HG03571 (cell line): ENCODE measurements at regions not wholly inside any gene's neighbourhood (a gene's known extent, or its start where the extent isn't known, plus 50 kb on each side); places are given as distances from the start of the nearest gene placed in this dataset.

Experiments used
- ATAC-seq: cut with Tn5 transposase; IDR thresholded peaks from one replicate; pipeline ENCODE4 v1.9.1; 2021; ENCODE audit not compliant: unreplicated experiment

DNA sequence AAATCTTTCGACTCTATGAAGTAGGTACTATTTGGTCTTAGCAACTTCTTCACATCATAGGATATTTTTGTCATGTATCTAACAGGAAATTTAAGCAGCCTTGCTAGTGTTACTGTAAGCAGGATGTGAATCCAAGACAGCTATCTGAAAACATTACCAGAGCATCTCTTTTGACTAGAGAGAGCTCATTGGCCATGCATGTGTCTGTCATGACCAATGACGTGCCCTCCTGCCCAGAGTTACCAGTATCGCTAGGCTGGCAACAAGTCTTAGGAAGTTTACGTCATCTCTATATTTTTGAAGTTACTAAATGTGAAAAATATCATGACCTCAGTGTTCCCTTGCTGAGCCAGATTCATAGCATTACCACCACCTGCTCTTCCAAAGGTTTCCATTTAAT lies 130.9 kb upstream of the TP63 start:
- ATAC-seq: no peak

DNA sequence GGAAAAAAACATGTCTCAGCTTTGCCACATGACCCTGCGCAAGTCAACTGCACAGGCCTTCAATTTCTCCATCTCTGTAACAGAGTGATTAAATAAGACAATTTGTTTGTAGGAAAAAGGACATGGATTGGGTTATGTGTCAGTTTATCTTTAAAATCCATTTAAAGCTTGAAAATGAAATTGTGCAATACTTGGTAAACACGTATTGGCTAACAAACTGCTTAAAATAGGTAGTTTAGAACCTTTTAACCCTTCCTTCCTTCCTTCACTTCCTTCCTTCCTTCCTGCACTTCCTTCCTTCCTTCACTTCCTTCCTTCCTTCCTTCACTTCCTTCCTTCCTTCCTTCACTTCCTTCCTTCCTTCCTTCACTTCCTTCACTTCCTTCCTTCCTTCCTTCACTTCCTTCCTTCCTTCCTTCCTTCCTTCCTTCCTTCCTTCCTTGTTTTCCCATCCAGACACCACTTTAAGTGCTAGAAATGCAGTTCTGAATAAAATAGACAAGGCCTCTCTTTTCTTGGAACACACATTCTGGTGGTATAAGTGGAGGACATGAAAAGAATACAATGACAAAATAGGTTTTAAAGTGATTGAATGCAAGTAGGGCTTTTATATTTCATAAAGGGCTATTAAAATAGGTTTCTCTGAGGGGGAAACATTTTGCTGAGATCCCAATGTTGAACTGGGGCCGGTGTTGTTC lies 130.2 kb upstream of the TP63 start:
- ATAC-seq: no peak

GRCh38 chr3:189502256-189502655 lies 128.9 kb upstream of the TP63 start:
- ATAC-seq: no peak

DNA sequence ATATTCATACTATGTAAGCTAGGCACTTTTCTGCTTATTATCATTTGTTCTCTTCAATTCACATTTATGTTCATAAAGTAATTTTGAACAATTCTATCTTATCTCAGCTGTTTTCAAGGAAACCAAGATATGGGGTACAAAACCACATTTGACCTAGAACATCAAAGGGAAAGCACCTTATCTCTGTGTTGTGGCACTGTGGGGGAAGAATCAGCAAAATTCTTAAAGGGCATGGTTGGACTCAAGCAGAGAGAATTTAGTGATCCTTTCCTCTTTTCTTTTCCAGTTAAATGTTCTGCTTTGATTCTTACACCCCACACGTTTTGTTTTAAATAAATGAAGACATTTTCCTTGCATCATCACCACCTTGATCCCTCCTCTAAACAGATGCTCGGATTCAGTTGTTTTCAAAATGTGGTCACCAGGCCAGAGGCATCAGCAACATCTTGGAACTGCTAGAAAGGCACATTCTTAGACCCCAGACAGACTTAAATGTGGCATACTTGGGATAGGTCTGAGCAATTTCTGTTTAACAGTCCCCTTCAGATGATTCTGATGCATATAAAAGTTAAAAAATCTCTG lies 128.4 kb upstream of the TP63 start:
- ATAC-seq: no peak

GRCh38 chr3:189507856-189508255 lies 123.3 kb upstream of the TP63 start:
- ATAC-seq: peak; percentile 85

GRCh38 chr3:189508784-189509501 lies 122.2 kb upstream of the TP63 start:
- ATAC-seq: no peak

GRCh38 chr3:189512039-189512438 lies 119.2 kb upstream of the TP63 start:
- ATAC-seq: peak; percentile 45

DNA sequence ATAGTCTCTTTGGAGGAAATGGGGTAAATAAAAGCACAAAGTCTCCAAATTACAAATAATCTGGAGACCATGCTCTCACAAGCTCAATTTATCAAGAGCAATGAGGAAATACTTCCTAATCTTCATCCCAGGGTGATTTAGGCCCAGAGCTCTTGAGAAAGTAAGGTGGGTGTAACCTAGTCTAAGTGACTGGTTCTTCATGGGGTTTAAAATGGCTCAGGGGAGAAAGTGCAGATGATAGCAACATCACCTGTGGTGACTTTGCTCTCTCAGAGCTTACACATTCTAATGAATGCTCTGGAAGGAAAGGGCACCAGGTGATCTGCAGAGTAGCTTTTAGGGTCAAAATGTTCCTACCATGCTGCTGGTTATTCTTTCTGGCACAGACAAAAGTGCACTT lies 118.4 kb upstream of the TP63 start:
- no peak for ATAC-seq

DNA sequence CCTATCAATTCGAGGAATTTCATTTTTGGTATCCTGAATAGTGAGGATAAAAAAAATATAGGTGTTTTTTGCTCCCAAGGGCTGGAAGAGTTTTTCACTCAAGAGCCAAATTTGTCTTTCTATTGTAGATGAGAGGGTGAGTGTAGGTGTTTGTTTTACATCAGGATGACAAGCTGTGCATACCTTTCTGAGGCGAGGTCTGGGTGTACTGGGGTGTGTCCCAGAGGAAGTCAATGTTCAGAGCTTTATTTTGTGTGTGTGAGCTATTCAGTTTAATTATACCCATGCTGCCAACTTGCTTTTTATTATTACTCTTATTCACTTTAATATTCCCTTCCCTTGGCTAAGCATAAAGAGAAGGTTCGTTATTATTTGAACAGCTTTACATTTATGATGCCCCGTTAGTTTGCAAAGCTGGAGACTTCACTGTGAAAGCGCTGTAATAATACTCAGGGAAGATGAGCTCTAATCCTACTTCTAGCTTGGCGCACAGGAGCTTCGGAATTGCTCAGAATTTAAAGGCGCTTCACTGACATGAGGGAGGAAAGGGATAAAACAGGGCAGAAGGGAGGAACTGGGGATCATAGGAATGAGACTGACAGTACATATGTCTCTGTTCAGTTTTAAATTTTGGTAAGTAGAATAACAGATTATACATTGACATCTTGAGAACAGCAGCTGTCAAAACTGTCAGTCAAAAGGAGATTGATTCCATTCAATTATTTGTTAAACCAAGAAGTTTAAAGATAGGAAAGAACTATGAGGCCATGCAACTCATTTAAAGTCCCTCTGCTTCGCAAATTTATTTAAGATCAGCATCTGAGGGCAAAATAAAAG lies 117.7 kb upstream of the TP63 start:
- ATAC-seq: no peak

GRCh38 chr3:189516039-189516438 lies 115.2 kb upstream of the TP63 start:
- ATAC-seq: no peak

DNA sequence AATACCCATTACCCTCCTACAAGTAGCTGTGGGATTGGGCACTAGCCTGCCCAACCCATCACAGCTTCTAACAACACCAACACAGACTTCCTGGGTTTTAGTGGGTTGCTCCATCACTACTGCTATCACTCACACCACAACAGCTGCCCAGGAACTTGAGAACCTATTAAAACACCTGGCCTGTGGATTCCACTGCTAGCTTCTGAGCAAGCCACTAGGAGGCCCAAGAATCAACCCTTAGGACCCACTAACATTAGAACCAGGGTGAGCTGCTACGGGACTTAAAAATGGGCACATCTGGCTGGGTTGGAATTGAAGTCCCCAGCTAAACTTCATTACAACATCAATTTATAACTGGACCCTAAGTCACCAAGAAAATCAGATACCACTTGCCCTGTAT lies 113.2 kb upstream of the TP63 start:
- ATAC-seq: no peak

DNA sequence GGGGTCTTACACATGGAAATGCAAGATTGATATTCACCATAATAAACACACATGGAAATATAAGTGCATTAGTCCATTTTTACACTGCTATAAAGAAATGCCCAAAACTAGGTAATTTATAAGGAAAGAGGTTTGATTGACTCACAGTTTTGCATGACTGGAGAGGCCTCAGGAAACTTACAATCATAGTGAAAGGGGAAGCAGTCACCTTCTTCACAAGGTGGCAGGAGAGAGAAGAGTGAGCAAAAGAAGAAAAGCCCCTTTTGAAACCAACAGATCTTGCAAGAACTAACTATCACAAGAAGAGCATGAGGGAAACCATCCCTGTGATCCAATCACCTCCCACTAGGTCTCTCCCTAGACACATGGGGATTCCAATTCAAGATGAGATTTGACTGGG lies 111.7 kb upstream of the TP63 start:
- no peak for ATAC-seq

DNA sequence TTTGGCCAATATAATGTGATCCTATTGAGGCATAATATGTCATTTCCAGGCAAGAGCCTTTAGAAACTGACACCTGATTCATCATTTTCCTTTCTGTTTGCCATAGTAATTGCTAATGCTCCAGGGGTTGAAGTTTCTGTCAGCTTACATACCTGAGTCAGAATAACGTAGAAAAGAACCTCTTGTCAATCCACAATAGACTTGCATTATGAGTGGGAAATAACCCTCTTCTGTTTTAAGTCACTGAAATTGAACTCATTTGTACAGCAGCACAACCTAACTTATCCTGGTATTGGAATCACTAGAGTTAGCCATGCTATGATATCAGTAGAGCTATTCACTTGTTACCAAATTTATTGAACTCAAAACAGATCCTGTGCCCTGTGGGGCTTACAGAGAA lies 101.7 kb upstream of the TP63 start:
- no peak for ATAC-seq

- ATAC-seq: no peak
Measured at GRCh38 chr3:189529889-189530471, 101.2 kb upstream of the TP63 start.

DNA sequence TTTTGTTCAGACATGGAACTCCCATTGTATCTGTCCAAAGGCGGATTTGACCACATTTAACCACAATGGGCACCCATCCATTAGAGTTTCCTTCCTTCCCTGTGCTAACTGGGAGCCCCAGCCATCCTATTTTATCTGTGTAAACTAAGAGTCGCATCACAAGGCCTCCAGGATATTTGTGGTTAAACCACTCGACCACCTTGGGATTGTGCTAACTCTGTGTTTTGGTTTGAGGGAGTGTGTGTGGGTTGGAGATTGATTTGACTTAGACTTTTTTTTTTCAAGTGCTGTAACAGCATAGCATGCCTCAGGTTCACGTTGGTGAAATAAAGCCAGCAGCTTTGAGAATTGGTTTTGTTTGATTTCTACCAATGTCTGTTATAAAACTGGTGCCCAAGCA lies 100.4 kb upstream of the TP63 start:
- no peak for ATAC-seq

DNA sequence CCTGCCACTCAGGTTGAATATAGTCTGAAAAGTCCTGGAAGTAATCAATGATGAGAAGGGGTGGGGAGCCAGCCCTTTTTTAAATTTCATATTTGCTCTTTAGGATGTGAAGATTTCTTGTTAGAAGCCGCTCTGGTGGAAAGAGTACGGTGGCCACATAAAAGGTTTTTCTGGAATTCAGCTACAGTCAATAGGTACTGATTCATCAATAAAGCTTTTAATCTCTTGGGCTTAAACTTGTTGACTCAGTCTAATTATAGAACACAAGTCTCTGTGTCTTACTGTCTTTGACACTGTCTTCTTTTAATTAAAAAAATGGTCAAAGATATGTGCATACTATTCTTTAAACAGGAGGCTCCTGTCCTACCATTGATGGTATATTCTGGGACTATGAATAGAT lies 99.9 kb upstream of the TP63 start:
- no peak for ATAC-seq

- no peak for ATAC-seq
Measured at GRCh38 chr3:189534531-189534930, 96.7 kb upstream of the TP63 start.

DNA sequence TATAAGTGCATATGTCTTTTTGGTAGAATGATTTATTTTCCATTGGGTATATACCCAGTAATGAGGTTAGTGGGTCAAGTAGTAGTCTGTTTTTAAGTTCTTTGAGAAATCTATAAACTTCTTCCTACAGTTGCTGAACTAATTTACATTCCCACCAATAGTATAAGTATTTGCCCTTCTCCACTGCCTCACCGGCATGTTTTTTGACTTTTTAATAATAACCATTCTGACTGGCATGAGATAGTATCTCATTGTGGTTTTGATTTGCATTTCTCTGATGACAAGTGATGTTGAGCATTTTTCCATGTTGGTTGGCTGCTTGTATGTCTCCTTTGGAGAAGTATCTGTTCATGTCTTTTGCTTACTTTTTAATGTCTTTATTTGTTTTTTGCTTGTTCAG lies 94.1 kb upstream of the TP63 start:
- no peak for ATAC-seq

- no peak for ATAC-seq
Measured at GRCh38 chr3:189547448-189547847, 83.7 kb upstream of the TP63 start.

GRCh38 chr3:189548053-189548452 lies 83.1 kb upstream of the TP63 start:
- no peak for ATAC-seq

- ATAC-seq: no peak
Measured at GRCh38 chr3:189551007-189551406, 80.2 kb upstream of the TP63 start.
